ENCODE measurements at regions not wholly inside any gene's neighbourhood (a gene's known extent, or its start where the extent isn't known, plus 50 kb on each side); places are given as distances from the start of the nearest gene placed in this dataset.

DNA sequence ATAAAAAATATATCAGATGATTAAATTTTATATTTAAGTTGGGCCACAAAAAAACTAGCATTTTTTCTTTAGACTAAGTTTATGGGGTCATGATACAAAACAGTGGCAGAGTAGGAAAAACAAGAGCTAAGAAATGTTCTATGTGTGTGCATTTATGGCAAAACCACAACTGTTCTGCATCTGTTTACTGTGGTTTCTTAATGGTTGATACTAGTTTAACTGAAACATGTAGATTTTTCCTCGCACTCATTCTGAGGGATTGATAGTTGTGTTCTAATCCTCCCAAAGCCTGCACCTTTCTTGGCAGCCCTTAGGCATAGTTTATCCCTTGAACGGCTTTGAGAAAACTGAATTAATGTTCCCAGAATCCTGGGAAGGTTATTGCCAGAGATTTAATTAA lies 66.6 kb upstream of the PHYHIPL start:
- dilution Hi-C loops (cut with HindIII; ENCODE audit: low sequenced_read_pairs, unreplicated experiment): no loop called here

More for the DNA sequence above, 66.6 kb upstream of the PHYHIPL start:
- no peak overlapping the region for H3K4me3 ChIP-seq (ENCODE audit: insufficient read depth, low read depth, low read length)
- H2AFZ ChIP-seq (replicated peaks; ENCODE audit: low read length, poor library complexity): no peak overlapping the region
- no CpG with 5 or more reads among the region's 2 CpGs for WGBS, 2 experiments (ENCODE audit: extremely low coverage in 2 of 2, insufficient read length in 1 of 2)
- H3K23ac ChIP-seq (ENCODE audit: low read depth, low read length): no peak overlapping the region
- DNase-seq: no peak
- no peak overlapping the region for H2AK5ac ChIP-seq (ENCODE audit: low read depth, low read length)
- no peak overlapping the region for H3K27ac ChIP-seq (ENCODE audit: insufficient read depth, low read length)
- no peak overlapping the region for H4K91ac ChIP-seq (ENCODE audit: insufficient read depth, low read depth, low read length)
- no peak overlapping the region for H2BK20ac ChIP-seq (ENCODE audit: low read depth, low read length)
- no peak overlapping the region for H2BK15ac ChIP-seq (ENCODE audit: low read depth, low read length)
- ATAC-seq (ENCODE audit: low read depth): no peak
- H2BK120ac ChIP-seq (ENCODE audit: low read depth, low read length): no peak overlapping the region
- H3K14ac ChIP-seq (replicated peaks; ENCODE audit: low read depth, low read length): no peak overlapping the region
- no peak overlapping the region for H3K18ac ChIP-seq (ENCODE audit: low read depth, low read length)
- H3K79me1 ChIP-seq (ENCODE audit: low read depth in 1 of 2, low read length in 2 of 2): no peaks in the 10 kb centered on the region
- no peak overlapping the region for H3K4ac ChIP-seq (ENCODE audit: low read depth, low read length)
- H3K4me1 ChIP-seq (ENCODE audit: control insufficient read depth, insufficient read depth, low read length): no peaks in the 10 kb centered on the region
- ChIA-PET CTCF (interaction anchor here (1.2 kb wide), 1 partner anchor 12 kb away, joined by 3 read pairs; no protein-coding TSS in a partner anchor), POLR2A (ENCODE audit: unreplicated experiment) (no interaction called here)
- TF ChIP-seq CEBPB (IDR thresholded peaks at IDR 0.05; ENCODE audit: low read depth, low read length): no peak
- no peak for TF ChIP-seq BHLHE40 (IDR thresholded peaks at IDR 0.05; ENCODE audit: low read depth, low read length)
- TF ChIP-seq, protein P1, sequence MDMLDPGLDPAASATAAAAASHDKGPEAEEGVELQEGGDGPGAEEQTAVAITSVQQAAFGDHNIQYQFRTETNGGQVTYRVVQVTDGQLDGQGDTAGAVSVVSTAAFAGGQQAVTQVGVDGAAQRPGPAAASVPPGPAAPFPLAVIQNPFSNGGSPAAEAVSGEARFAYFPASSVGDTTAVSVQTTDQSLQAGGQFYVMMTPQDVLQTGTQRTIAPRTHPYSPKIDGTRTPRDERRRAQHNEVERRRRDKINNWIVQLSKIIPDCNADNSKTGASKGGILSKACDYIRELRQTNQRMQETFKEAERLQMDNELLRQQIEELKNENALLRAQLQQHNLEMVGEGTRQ (IDR thresholded peaks at IDR 0.05; ENCODE audit: low read depth, low read length): no peak
- no peak for TF ChIP-seq MAZ (IDR thresholded peaks at IDR 0.05; ENCODE audit: borderline replicate concordance, low read depth, low read length)
- no peak for TF ChIP-seq RAD21 (IDR thresholded peaks at IDR 0.05; ENCODE audit: low read length)
- no peak for TF ChIP-seq NFE2L2 (IDR thresholded peaks at IDR 0.05; ENCODE audit: low read depth, low read length)
- TF ChIP-seq, protein P2, sequence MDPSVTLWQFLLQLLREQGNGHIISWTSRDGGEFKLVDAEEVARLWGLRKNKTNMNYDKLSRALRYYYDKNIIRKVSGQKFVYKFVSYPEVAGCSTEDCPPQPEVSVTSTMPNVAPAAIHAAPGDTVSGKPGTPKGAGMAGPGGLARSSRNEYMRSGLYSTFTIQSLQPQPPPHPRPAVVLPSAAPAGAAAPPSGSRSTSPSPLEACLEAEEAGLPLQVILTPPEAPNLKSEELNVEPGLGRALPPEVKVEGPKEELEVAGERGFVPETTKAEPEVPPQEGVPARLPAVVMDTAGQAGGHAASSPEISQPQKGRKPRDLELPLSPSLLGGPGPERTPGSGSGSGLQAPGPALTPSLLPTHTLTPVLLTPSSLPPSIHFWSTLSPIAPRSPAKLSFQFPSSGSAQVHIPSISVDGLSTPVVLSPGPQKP (IDR thresholded peaks at IDR 0.05; ENCODE audit: borderline replicate concordance, low read depth, low read length): no peak
- TF ChIP-seq MAFK (IDR thresholded peaks at IDR 0.05; ENCODE audit: low read depth, low read length): no peak
- no peak for TF ChIP-seq SMC3 (IDR thresholded peaks at IDR 0.05; ENCODE audit: low read depth, low read length)
- no peak for TF ChIP-seq RFX5 (IDR thresholded peaks at IDR 0.05; ENCODE audit: low read depth, low read length)
- TF ChIP-seq POLR2A (IDR thresholded peaks at IDR 0.05; ENCODE audit: low read depth, low read length): no peak
- no peak for TF ChIP-seq RCOR1 (IDR thresholded peaks at IDR 0.05; ENCODE audit: insufficient replicate concordance, low read length)
- TF ChIP-seq, protein P3, sequence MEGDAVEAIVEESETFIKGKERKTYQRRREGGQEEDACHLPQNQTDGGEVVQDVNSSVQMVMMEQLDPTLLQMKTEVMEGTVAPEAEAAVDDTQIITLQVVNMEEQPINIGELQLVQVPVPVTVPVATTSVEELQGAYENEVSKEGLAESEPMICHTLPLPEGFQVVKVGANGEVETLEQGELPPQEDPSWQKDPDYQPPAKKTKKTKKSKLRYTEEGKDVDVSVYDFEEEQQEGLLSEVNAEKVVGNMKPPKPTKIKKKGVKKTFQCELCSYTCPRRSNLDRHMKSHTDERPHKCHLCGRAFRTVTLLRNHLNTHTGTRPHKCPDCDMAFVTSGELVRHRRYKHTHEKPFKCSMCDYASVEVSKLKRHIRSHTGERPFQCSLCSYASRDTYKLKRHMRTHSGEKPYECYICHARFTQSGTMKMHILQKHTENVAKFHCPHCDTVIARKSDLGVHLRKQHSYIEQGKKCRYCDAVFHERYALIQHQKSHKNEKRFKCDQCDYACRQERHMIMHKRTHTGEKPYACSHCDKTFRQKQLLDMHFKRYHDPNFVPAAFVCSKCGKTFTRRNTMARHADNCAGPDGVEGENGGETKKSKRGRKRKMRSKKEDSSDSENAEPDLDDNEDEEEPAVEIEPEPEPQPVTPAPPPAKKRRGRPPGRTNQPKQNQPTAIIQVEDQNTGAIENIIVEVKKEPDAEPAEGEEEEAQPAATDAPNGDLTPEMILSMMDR (conservative IDR thresholded peaks at IDR 0.05; ENCODE audit: low read depth, low read length): no peak
- no peak for TF ChIP-seq MXI1 (IDR thresholded peaks at IDR 0.05; ENCODE audit: borderline replicate concordance, low read depth, low read length)
- no peak for TF ChIP-seq CHD1 (IDR thresholded peaks at IDR 0.05; ENCODE audit: low read depth, low read length)
- no peak for TF ChIP-seq FOS (IDR thresholded peaks at IDR 0.05; ENCODE audit: low read depth, low read length)
- no peaks in the 10 kb centered on the region for H3K9me3 ChIP-seq (ENCODE audit: control insufficient read depth, insufficient read depth, low read length)
- H3K27me3 ChIP-seq (ENCODE audit: control insufficient read depth, insufficient read depth, low read length): no peaks in the 10 kb centered on the region
- H4K20me1 ChIP-seq (ENCODE audit: insufficient read depth, low read length): no peaks in the 10 kb centered on the region
- H3K56ac ChIP-seq (ENCODE audit: extremely low read depth, insufficient read depth, low read length): no peak overlapping the region
- no TSS peak for BruUV-seq (replicated peaks)
- H3K36me3 ChIP-seq (ENCODE audit: control insufficient read depth, insufficient read depth, low read length): no peaks in the 10 kb centered on the region
- in situ Hi-C loops (cut with MboI; ENCODE audit: low sequenced_read_pairs): no loop called here
- H2AK9ac ChIP-seq (replicated peaks; ENCODE audit: low read depth, low read length, poor library complexity): no peak overlapping the region
- H3K4me2 ChIP-seq (ENCODE audit: low read depth, low read length): no peak overlapping the region
- no peaks in the 10 kb centered on the region for H3K9me1 ChIP-seq (ENCODE audit: insufficient read depth, low read length)
- no peak overlapping the region for H3K9ac ChIP-seq (ENCODE audit: low read depth, low read length)
- H4K8ac ChIP-seq (ENCODE audit: low read depth in 2 of 2, low read length in 2 of 2): no peak overlapping the region
- no peak overlapping the region for H2BK5ac ChIP-seq (ENCODE audit: low read depth, low read length, poor library complexity, severe bottlenecking)
- intact Hi-C loops (cut with micrococcal nuclease): no loop called here
- no peak overlapping the region for H4K5ac ChIP-seq (ENCODE audit: low read depth, low read length)
